GM19455 (cell line): ENCODE measurements at regions not wholly inside any gene's neighbourhood (a gene's known extent, or its start where the extent isn't known, plus 50 kb on each side); places are given as distances from the start of the nearest gene placed in this dataset.

Experiments used
- ATAC-seq: cut with Tn5 transposase; IDR thresholded peaks from one replicate; pipeline ENCODE4 v1.9.1; 2021; ENCODE audit not compliant: unreplicated experiment

- ATAC-seq, result no peak
Observed at GRCh38 chr1:208576425-208576824, 332.2 kb upstream of the PLXNA2 start.

DNA sequence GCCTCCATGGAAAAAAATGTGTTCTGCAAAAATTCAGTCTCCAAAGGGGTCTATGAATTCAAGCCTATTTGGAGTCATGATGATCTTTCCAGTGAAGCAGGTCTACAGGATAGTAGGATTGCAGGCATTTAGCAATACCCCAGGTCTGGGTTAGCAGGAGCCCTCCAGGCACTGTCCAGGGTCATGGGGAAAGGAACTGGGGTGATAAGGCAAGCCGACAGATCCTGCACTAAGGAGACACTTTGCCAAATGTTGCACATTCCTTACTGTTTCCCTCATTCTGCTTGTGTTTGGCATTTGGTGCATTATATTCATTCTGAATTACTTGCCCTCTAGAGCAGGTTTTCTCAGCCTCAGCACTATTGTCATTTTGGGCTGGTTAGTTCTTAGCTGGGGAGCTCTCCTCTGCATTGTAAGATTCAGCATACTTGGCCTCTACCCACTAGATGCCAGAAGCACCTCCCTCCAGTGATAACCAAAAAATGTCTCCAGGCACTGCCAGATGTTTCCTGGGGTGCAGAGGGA, 333.3 kb upstream of the PLXNA2 start:
- ATAC-seq, result no peak

- ATAC-seq, result no peak
Observed at GRCh38 chr1:208581209-208581608, 337.0 kb upstream of the PLXNA2 start.

DNA sequence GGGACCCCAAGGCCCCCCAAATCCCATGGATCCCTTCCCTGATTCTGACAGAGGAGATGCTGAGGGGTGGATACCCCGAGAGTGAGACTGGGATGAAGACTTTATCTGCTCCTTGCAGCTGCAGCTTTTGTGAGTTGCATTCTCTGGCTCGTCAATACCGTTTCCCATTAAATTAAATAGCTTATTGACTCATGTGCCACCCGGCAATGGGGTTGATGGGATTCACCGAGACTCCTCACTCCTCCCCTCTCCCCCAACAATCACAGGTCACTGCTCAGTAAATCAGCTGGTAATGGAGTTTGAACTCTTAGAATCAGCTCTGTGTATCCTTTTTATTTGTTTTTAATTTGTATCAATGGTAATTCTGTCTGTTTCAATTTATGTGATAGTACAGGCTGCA, 337.5 kb upstream of the PLXNA2 start:
- ATAC-seq, result no peak

- ATAC-seq, result no peak
Observed at GRCh38 chr1:208584167-208584755, 340.1 kb upstream of the PLXNA2 start.

DNA sequence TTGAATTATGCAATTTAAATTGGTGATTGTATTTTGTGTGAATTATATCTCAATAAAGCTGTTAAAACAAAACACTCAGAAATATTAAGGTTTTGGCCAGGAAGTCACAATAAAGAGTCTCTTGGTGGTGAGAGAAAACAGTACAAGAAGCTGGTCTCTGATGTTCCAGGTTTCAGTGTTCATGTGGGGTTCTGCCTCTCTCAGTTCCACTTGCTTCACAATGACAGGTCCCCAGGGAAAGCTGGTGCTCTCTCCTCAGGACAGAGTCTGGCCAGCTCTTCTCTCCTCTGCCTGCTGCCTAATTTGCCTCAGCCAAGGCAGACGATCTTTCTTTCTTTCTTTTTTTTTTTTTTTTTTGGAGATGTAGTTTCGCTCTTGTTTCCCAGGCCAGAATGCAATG, 342.9 kb upstream of the PLXNA2 start:
- ATAC-seq, result peak; percentile 68

GRCh38 chr1:208593306-208594006, 349.3 kb upstream of the PLXNA2 start:
- no peak for ATAC-seq

- ATAC-seq, result no peak
Observed at GRCh38 chr1:208595236-208595635, 351.1 kb upstream of the PLXNA2 start.

DNA sequence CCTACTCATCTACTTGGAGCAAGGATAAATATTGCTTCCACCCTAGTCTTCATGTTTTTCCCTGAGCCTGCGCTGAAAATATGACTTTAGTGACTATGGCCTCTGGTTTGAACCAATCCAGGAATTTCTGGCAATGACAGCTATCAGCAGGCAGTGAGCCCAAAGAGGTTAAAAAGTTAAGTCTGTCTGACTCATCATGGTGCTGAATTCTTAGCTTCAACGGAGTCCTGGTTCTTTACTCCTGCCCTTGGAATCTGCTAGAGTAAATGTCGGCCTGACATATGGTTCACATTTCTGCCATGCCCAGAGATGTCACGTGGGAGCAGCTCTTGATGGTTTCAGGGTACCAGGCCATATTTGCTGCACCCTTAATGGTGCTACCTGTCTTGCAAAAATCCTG, 351.6 kb upstream of the PLXNA2 start:
- ATAC-seq, result no peak

DNA sequence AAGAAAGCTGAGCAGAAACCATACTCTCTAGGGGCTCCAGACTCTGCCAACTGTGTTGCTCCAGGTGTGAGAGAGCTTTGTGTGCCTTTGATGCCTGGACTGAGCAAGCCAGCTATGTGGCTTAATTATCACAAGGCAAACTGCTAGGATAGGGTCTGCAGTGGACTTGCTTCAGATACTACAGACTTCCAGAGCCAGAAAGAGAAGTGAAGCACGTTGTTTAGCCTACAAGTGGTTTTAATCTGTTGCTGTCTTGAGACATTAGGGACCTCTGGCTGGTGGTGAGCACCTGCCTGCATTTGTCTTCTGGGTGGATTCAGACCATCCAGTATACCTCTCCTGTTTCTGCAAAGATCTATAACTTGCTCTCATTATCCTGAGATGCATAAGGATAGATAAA, 353.4 kb upstream of the PLXNA2 start:
- no peak for ATAC-seq

GRCh38 chr1:208598021-208598420, 353.8 kb upstream of the PLXNA2 start:
- no peak for ATAC-seq

GRCh38 chr1:208599063-208599462, 354.9 kb upstream of the PLXNA2 start:
- ATAC-seq, result no peak

DNA sequence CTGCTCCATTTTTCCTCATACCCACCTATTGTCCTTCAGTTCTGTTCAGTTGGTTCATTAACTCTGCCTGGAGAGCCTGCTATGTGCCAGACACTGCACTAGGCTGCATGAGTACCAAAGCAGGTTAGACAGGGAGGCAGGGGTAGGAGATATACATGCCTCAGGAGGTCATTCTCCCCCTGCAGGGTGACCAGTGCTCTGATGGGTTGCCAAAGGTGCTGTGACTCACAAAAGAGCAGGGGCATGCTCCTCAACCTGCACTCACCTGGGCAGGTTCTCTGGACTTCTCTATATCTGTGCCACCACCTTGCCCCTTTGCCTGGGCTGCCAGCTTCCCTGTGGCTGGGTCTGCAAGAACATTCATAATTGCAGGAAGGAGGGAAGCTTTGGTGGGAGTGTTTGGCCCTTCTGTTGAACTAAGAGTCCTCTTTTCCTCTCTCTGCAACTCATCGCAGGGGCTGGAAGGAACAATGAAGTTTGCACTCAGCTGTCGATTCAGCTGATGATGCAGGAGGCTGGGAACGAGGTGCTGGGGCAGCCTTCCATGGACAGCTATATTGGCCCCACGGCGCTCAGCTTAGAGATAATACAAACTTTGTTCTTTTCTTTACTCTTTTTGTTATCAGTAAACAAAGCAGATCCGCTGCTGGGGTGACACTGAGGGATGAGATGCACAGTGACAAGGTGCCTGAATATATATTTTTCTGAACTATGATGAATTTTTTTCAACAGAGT, 356.4 kb upstream of the PLXNA2 start:
- ATAC-seq, result no peak

GRCh38 chr1:208601561-208601960, 357.4 kb upstream of the PLXNA2 start:
- no peak for ATAC-seq

GRCh38 chr1:208603721-208604120, 359.5 kb upstream of the PLXNA2 start:
- ATAC-seq, result no peak

GRCh38 chr1:208604295-208604694, 360.1 kb upstream of the PLXNA2 start:
- ATAC-seq, result peak; percentile 96

- no peak for ATAC-seq
Observed at GRCh38 chr1:208606959-208607358, 362.8 kb upstream of the PLXNA2 start.

DNA sequence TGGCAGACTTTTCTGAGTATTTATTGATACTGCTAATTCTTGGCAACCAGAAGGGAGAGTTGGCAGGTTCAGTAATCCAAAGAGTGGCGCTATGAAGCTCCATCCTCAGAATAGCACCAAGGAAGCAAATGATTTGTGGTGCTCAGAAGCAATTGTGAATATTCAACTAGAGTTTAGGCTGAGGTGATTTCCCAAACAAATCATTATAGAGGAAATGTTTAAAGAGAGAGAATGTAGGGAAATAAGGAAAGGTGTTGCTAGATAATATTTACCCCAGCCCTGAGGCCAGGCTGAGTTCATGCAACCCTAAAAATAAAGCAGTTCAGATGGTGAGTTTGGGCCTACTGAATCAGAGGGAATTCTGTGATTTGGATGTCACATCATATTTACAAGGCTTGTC, 363.4 kb upstream of the PLXNA2 start:
- no peak for ATAC-seq

DNA sequence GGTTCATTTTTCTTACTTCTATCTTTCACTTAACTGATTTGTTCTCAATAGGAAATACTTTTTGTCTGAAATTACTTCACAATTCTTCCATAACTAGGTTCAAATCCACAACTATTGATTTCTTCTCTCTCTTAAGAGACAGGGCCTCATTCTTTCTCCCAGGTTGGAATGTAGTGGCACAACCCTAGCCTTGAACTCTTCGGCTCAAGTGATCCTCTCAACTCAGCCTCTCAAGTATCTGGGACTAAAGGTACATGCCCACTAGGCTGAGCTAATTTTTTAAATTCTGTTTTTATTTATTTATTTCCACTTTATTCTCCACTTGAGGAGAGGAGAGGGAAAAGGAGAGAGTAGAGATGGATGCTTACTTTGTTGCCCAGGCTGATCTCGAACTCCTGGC, 370.4 kb upstream of the PLXNA2 start:
- no peak for ATAC-seq

GRCh38 chr1:208615371-208615770, 371.2 kb upstream of the PLXNA2 start:
- ATAC-seq, result no peak

DNA sequence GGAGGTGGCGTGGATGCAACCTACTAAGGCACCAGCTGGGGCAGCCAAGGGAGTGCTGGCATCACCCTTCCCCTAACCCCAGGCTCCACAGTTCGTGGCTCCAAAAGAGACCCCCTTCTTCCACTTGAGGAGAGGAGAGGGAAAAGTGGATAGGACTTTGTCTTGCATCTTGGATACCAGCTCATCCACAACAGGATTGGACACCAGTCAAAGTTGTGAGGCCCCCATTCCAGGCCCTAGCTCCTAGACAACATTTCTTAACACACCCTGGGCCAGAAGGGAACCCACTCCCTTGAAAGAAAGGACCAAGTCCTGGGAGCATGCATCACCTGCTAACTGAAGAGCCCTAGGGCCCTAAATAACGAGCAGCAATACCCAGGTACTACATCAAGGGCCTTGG, 372.6 kb upstream of the PLXNA2 start:
- ATAC-seq, result no peak
